GM10248 (cell line): ENCODE measurements at regions not wholly inside any gene's neighbourhood (a gene's known extent, or its start where the extent isn't known, plus 50 kb on each side); places are given as distances from the start of the nearest gene placed in this dataset.

ENCODE experiments used
- CTCF ChIA-PET: fragments of 300-600 bp; sonication (Branson Sonifier 250); formaldehyde crosslinking; extraction: SDS; loops from one replicate; lab custom pipeline; 2021; ENCODE audit warnings: antibody characterized with exemption; lab: Yijun Ruan, JAX
- POLR2A ChIA-PET: fragments of 350-650 bp; sonication (Branson Sonifier 250); formaldehyde crosslinking; extraction: SDS; loops from one replicate; lab custom pipeline; 2020; ENCODE audit warnings: antibody characterized with exemption; lab: Yijun Ruan, JAX
- DNase-seq: peaks from one replicate; pipeline ENCODE4 v3.0.0; 2012; ENCODE audit errors: extremely low spot score
- CTCF ChIP-seq: IDR thresholded peaks from 2 replicates; pipeline ENCODE4 v1.5.1; 2012; ENCODE audit warnings: mild to moderate bottlenecking, low read depth; ENCODE audit errors: extremely low read depth, missing control alignments, control extremely low read depth

GRCh38 chr10:33045421-33045820 lies 87.4 kb upstream of the ITGB1 start:
- DNase-seq: no peak
- CTCF ChIA-PET: no interaction called here
- no peak for TF ChIP-seq CTCF
- POLR2A ChIA-PET: no interaction called here

DNA sequence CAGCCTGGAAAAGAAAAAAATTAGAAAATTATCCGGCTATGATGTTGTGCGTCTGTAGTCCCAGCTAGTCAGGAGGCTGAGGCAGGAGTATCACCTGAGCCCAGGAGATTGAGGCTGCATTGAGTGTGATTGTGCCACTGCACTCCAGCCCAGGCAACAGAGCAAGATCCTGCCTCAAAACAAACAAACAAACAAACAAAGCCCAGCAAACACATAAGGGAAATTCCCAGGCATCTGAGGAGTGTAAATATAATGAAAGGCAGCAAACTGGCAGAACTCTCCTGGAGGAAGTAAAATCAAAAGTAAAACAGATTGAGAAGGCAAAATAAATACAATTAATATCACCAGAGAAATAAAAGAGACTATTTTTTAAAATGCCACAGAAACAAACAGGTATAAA lies 84.5 kb upstream of the ITGB1 start:
- TF ChIP-seq CTCF: no peak
- DNase-seq: no peak
- ChIA-PET CTCF (no interaction called here), POLR2A (no interaction called here)

DNA sequence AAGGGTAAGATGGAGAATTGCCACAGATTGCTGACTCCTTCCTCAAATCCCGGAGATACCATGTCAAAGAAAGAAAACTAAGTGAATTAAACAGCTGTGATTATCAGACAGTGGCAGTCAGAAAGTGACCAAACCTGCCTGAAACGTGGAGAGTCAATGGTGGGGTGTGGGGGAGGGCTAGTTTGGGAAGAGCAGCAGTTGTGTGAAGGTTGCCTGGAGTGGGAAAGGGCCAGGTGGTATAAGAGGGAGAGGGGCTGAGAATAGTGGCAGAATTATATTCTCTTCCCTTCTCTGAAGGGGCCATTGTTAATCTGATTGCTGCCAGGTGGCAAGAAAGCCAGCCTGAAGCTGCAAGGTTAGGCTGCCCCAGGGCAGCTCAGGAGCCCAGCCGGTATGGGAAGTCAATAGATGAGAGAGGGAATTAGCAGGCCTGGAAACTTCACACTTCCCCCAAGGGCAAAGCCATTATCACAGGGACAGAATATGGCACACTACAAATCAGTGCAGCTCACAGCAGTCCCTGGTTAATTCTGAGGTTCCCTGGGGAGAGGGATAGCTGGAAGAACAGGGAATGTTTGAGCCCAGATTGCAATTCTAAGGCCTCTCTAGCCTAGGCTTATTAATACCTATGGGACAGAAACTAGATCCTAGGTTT lies 83.9 kb upstream of the ITGB1 start:
- no peak for TF ChIP-seq CTCF
- ChIA-PET CTCF (interaction anchor here (1.4 kb wide), 1 partner anchor 203 kb away, joined by 3 read pairs; no protein-coding TSS in a partner anchor), POLR2A (no interaction called here)
- no peak for DNase-seq

DNA sequence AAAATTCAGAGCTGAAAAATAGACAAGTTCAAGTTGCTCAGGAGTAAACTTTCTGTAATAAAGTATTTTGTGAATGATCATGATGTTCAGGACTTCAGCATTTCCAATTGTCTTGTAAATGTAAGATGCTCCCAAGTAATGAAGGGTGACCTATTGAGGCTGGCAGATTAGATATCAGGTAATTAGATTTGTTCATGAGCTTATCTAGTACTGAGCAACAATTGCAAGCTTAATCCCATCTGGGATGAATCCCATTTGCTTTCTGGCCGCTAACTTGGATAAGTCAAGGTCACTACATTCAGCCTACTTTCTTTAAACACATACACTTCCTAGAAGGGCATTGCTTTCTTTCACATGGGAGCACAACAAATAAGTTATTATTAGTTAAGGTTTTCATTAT lies 82.4 kb upstream of the ITGB1 start:
- ChIA-PET POLR2A (no interaction called here), CTCF (interaction anchor here (1.2 to 1.6 kb wide), 3 partner anchors 8 to 201 kb away, joined by 3 to 5 read pairs (median 4); no protein-coding TSS in a partner anchor)
- no peak for DNase-seq
- TF ChIP-seq CTCF: no peak

GRCh38 chr10:33039181-33039580 lies 81.2 kb upstream of the ITGB1 start:
- POLR2A ChIA-PET: no interaction called here
- no peak for TF ChIP-seq CTCF
- CTCF ChIA-PET: interaction anchor here (1.5 to 1.6 kb wide), 2 partner anchors 9 to 40 kb away, joined by 3 to 4 read pairs; no protein-coding TSS in a partner anchor
- no peak for DNase-seq

DNA sequence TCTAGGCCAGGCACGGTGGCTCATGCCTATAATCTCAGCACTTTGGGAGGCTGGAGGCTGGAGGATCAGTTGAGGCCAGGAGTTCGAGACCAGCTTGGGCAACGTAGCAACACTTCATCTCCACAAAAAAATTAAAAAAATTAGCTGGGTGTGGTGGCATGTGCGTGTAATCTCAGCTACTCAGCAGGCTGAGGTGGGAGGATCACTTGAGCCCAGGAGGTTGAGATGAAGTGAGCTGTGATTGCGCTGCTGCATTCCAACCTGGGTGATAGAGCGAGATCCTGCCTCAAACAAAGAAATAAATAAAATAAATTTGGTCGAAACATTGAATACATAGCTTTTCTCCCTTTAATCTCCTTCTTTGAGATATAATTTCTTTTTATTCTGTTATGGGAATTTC lies 80.6 kb upstream of the ITGB1 start:
- no peak for DNase-seq
- ChIA-PET POLR2A (no interaction called here), CTCF (interaction anchor here (1.5 to 1.7 kb wide), 3 partner anchors 9 to 41 kb away, joined by 3 to 4 read pairs (median 4); no protein-coding TSS in a partner anchor)
- no peak for TF ChIP-seq CTCF

DNA sequence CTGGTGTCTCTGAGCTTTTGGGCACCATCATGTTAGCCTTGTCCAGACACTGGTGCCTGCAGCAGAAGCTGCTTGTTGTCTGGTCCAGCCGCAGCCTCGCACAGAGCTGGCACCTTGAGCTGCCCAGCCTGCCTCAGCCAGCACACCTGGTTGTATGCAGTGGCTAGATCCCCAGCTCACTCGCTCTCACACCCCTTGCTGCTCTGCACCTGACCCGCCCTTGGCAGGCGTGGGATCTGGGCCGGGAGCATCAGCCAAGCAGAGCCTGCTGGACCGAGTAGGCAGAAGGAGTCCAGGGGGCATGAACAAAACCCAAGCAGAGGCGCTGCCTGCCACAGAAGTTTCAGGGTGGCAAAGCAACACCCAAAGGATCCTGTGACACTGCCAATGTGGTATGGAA lies 79.7 kb upstream of the ITGB1 start:
- DNase-seq: no peak
- ChIA-PET POLR2A (no interaction called here), CTCF (interaction anchor here (1.7 kb wide), 1 partner anchor 29 kb away, joined by 4 read pairs; no protein-coding TSS in a partner anchor)
- TF ChIP-seq CTCF: no peak
